Mesodermal cell (in vitro differentiated cells): ENCODE measurements at regions not wholly inside any gene's neighbourhood (a gene's known extent, or its start where the extent isn't known, plus 50 kb on each side); places are given as distances from the start of the nearest gene placed in this dataset.

Source experiments
- H3K27ac ChIP-seq: 2 replicates; pipeline ENCODE4 v1.7.0; 2013; ENCODE audit warnings: mild to moderate bottlenecking, low read depth, low read length, moderate library complexity; ENCODE audit not compliant: severe bottlenecking
- H3K36me3 ChIP-seq: 2 replicates; pipeline ENCODE4 v1.7.1; 2013; ENCODE audit warnings: mild to moderate bottlenecking, low read length, moderate library complexity; ENCODE audit not compliant: control insufficient read depth, insufficient read depth
- H3K4me1 ChIP-seq: one replicate; pipeline ENCODE4 v1.7.1; 2013; ENCODE audit warnings: mild to moderate bottlenecking, low read length; ENCODE audit not compliant: insufficient read depth, control insufficient read depth, poor library complexity, severe bottlenecking
- H3K4me3 ChIP-seq: 2 replicates; pipeline ENCODE4 v1.7.0; 2013; ENCODE audit warnings: low read length, control low read depth, mild to moderate bottlenecking; ENCODE audit not compliant: insufficient read depth, poor library complexity, severe bottlenecking; ENCODE audit errors: extremely low read depth
- H3K9me3 ChIP-seq: 2 replicates; pipeline ENCODE4 v1.7.1; 2013; ENCODE audit warnings: mild to moderate bottlenecking, low read length, moderate library complexity; ENCODE audit not compliant: control insufficient read depth
- WGBS, 2 experiments: methylation state at CpG; one replicate each; pipeline ENCODE4 v1.1.5; 2013; ENCODE audit warnings: missing lambda C conversion rate in 2 of 2; ENCODE audit not compliant: insufficient coverage in 2 of 2; 5-methylcytosine and 5-hydroxymethylcytosine counted together

- H3K36me3 ChIP-seq = no peaks in the 10 kb centered on the region
- H3K27ac ChIP-seq = no peak overlapping the region
- H3K4me1 ChIP-seq = peaks cover 3% of the 10 kb centered on the region
- WGBS, 2 experiments = no CpG with 5 or more reads among the region's 2 CpGs
- no peaks in the 10 kb centered on the region for H3K9me3 ChIP-seq
- no peak overlapping the region for H3K4me3 ChIP-seq
These were observed 99.8 kb upstream of the B3GAT2 start for GRCh38 chr6:71056656-71057055.

DNA sequence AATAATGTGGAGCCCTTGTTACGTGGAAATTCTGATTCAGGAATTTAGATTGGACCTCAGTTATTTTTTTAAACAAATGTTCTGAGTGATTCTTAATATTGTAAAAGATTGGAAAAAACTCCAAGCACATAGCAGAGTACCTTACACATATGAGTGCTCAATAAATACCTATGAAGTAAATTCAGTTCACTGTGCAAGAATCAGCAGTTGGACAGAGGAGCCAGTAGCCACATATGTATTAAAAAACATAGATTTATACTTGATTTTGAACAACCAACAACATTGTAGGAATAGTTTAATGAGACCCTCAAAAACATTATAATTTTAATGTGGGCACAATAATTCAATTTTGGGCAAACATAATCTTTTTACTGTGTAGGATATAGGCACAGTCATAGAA, 109.3 kb upstream of the B3GAT2 start:
- H3K9me3 ChIP-seq = no peaks in the 10 kb centered on the region
- no peaks in the 10 kb centered on the region for H3K4me1 ChIP-seq
- no peak overlapping the region for H3K27ac ChIP-seq
- no peaks in the 10 kb centered on the region for H3K36me3 ChIP-seq
- WGBS, 2 experiments = no CpG with 5 or more reads among the region's 1 CpG
- H3K4me3 ChIP-seq = no peak overlapping the region

- WGBS, 2 experiments = 79 to 93% methylated on average over 4 to 5 of the region's 5 CpGs
- Histone ChIP-seq H3K4me1 (peaks cover 6% of the 10 kb centered on the region), H3K36me3 (no peaks in the 10 kb centered on the region), H3K27ac (no peak overlapping the region), H3K4me3 (no peak overlapping the region), H3K9me3 (no peaks in the 10 kb centered on the region)
These were observed 111.0 kb upstream of the B3GAT2 start for GRCh38 chr6:71067816-71068215.

DNA sequence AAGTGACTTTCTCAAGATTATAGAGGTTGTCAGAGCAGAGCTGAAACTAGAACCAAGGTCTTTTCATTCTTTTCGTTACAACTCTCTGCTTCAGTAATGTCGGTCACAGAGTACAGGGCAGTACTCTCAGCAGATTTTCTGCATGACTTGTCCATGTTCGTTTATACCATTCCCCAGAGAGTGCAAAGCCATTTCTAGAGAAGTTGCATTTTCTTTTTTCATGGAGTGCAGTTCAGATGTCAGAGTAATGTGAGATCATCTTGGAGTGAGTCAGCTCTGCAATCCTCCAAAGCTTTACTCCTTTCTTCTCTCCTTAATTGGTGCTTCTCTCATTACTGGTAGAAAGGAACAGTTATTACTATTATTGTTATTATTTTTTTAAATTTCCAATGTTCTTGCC, 115.6 kb upstream of the B3GAT2 start:
- peaks cover 7% of the 10 kb centered on the region for H3K4me1 ChIP-seq
- H3K4me3 ChIP-seq = no peak overlapping the region
- no peak overlapping the region for H3K27ac ChIP-seq
- no peaks in the 10 kb centered on the region for H3K9me3 ChIP-seq
- H3K36me3 ChIP-seq = no peaks in the 10 kb centered on the region
- WGBS, 2 experiments = 85 to 93% methylated on average over 3 of the region's 3 CpGs

DNA sequence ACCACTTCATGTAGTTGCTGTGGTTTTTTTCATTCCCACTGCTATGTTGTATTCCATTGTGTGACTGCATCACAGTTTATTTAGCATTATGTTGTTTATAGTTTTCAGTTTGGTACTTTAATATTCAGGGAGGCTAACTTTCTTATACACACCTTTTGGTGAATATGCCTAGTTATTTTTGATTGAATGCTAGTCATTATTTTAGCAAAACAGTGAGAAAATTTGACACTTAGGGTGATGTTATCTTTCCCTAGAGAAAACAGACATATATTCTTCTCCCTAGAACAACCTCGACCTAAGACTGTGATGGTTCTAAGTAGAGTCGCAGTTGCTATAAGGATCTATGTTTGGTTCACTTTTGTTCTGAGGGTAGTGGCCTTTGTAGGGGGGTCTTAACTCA, 120.8 kb upstream of the B3GAT2 start:
- Histone ChIP-seq H3K4me3 (no peak overlapping the region), H3K9me3 (no peaks in the 10 kb centered on the region), H3K36me3 (no peaks in the 10 kb centered on the region), H3K4me1 (peaks cover 2% of the 10 kb centered on the region), H3K27ac (no peak overlapping the region)
- no CpG with 5 or more reads among the region's 2 CpGs for WGBS, 2 experiments

DNA sequence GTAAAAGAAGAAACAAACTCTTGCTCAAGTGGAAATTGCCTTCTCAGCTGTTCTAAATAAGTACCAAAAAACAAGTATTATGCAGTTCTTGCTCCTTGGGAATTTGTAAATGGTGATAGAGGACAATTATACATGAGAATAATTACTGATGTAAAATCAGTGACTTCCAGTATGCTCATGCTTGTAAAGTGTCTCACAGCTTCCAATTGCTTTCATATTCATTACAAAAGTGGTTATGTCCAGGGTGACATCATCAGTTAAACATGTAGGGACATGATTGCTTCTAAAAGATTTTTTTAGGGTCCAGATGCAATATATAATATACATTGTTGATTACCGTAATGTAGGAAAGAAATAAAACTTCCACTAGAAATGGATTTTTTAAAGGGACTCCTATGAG, 122.8 kb upstream of the B3GAT2 start:
- Histone ChIP-seq H3K36me3 (no peaks in the 10 kb centered on the region), H3K4me3 (no peak overlapping the region), H3K27ac (no peak overlapping the region), H3K4me1 (no peaks in the 10 kb centered on the region), H3K9me3 (no peaks in the 10 kb centered on the region)
- 100% methylated on average over 1 of the region's 1 CpG; no CpG with 5 or more reads in 1 of the 2 experiments for WGBS, 2 experiments

GRCh38 chr6:71080133-71080532, 123.3 kb upstream of the B3GAT2 start:
- H3K9me3 ChIP-seq = no peaks in the 10 kb centered on the region
- 67% methylated on average over 1 of the region's 2 CpGs; no CpG with 5 or more reads in 1 of the 2 experiments for whole genome bisulfite sequencing, 2 experiments
- H3K4me3 ChIP-seq = no peak overlapping the region
- H3K4me1 ChIP-seq = no peaks in the 10 kb centered on the region
- H3K27ac ChIP-seq = no peak overlapping the region
- H3K36me3 ChIP-seq = no peaks in the 10 kb centered on the region

DNA sequence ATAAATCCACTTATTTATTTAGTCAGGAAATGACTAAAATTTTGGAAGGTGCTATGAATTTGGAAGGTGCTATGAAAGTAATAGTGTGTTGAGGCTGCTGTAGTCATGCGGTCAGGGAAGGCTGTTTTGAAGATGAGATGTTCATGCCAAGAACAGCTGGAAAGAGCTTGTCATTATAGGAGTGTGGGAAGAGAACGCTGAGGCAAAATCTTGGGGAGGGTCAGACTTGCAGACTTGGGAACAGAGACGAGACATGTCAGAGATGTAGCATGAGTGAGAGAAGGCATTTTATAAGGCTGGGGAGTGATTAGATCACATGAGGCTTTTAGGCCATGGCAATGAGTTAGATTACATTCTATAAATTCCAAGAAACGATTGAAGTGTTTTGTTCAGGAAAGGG, 124.0 kb upstream of the B3GAT2 start:
- H3K27ac ChIP-seq = no peak overlapping the region
- no peaks in the 10 kb centered on the region for H3K4me1 ChIP-seq
- no peaks in the 10 kb centered on the region for H3K36me3 ChIP-seq
- H3K4me3 ChIP-seq = no peak overlapping the region
- WGBS, 2 experiments = 90 to 92% methylated on average over 3 of the region's 4 CpGs
- no peaks in the 10 kb centered on the region for H3K9me3 ChIP-seq

GRCh38 chr6:71082033-71082650, 125.3 kb upstream of the B3GAT2 start:
- Histone ChIP-seq H3K27ac (no peak overlapping the region), H3K4me3 (no peak overlapping the region), H3K4me1 (no peaks in the 10 kb centered on the region), H3K9me3 (no peaks in the 10 kb centered on the region), H3K36me3 (no peaks in the 10 kb centered on the region)
- WGBS, 2 experiments = 93 to 100% methylated on average over 3 of the region's 6 CpGs

DNA sequence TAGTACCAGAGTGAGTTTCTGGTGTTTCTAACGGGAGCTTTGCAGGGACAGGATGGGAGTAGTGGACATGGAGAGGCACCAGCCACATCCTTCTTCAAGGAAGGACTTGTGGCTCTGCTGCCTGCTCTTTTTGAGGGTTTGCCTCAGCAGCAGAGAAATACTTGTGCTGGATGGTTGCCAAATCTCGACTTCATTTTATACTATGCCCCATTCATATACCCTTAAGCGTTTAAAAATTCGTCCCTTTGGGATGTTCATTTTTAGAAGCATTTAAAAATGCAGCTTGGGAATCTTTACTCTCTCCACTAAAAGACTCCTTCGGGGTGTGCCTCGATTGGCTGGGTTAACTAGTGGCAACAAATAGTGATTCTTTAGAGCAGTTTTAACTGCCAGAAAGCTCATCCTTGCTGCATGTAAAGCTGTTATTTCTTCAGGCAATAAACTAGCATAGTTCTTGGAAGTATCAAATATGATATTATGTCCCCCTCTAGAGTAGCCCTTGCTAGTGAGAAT, 126.5 kb upstream of the B3GAT2 start:
- H3K4me3 ChIP-seq = no peak overlapping the region
- H3K27ac ChIP-seq = no peak overlapping the region
- no peaks in the 10 kb centered on the region for H3K4me1 ChIP-seq
- 85 to 100% methylated on average over 2 of the region's 6 CpGs for WGBS, 2 experiments
- no peaks in the 10 kb centered on the region for H3K36me3 ChIP-seq
- no peaks in the 10 kb centered on the region for H3K9me3 ChIP-seq

DNA sequence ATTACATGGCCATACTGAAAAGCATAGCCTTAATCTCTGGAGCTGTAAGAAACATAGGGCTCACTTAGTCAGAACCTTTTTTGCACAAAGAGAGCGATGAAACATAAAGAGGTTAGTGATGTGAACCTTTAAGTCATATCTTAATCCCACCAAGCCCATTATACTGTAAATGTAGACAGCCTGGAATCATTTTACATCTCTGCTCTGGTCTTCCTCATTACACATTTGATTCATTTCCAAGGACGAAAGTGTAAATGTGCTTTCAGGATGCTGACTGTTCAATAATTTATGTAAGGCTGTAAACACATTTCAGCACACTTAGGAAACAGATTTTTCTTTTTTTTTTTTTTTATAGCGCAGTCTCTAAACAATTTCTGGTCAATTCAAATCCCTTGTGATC, 131.3 kb upstream of the B3GAT2 start:
- no peaks in the 10 kb centered on the region for H3K4me1 ChIP-seq
- H3K36me3 ChIP-seq = no peaks in the 10 kb centered on the region
- H3K27ac ChIP-seq = no peak overlapping the region
- H3K9me3 ChIP-seq = no peaks in the 10 kb centered on the region
- H3K4me3 ChIP-seq = no peak overlapping the region
- WGBS, 2 experiments = no CpG with 5 or more reads among the region's 3 CpGs
